ENCODE measurements at regions not wholly inside any gene's neighbourhood (a gene's known extent, or its start where the extent isn't known, plus 50 kb on each side); places are given as distances from the start of the nearest gene placed in this dataset.

- ChIA-PET POLR2A (no interaction called here), CTCF (no interaction called here)
- Histone ChIP-seq H3K27me3 (replicated peaks; ENCODE audit: control insufficient read depth, insufficient read depth, low read length) (no peaks in the 10 kb centered on the region), H3K36me3 (ENCODE audit: control insufficient read depth, insufficient read depth, low read length) (no peaks in the 10 kb centered on the region), H3K9me3 (no peaks in the 10 kb centered on the region), H3K4me1 (peaks cover 4% of the 10 kb centered on the region; the same call in 1 of the 2 replicates), H3K4me3 (ENCODE audit: low read depth, low read length) (no peak overlapping the region)
- TF ChIP-seq, protein P1, sequence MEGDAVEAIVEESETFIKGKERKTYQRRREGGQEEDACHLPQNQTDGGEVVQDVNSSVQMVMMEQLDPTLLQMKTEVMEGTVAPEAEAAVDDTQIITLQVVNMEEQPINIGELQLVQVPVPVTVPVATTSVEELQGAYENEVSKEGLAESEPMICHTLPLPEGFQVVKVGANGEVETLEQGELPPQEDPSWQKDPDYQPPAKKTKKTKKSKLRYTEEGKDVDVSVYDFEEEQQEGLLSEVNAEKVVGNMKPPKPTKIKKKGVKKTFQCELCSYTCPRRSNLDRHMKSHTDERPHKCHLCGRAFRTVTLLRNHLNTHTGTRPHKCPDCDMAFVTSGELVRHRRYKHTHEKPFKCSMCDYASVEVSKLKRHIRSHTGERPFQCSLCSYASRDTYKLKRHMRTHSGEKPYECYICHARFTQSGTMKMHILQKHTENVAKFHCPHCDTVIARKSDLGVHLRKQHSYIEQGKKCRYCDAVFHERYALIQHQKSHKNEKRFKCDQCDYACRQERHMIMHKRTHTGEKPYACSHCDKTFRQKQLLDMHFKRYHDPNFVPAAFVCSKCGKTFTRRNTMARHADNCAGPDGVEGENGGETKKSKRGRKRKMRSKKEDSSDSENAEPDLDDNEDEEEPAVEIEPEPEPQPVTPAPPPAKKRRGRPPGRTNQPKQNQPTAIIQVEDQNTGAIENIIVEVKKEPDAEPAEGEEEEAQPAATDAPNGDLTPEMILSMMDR (IDR thresholded peaks at IDR 0.05; ENCODE audit: insufficient read depth in 1 of 2, low read depth in 1 of 2, low read length in 1 of 2, severe bottlenecking in 1 of 2, unreplicated experiment in 1 of 2): no peak
- no peaks in the 10 kb centered on the region for H3K4me1 Mint-ChIP-seq (ENCODE audit: low read depth, unreplicated experiment)
- no peak overlapping the region for H3K4me3 Mint-ChIP-seq (ENCODE audit: unreplicated experiment)
- BruUV-seq (replicated peaks): no TSS peak
- DNase-seq: no peak
- no peaks in the 10 kb centered on the region for H3K9me3 Mint-ChIP-seq (ENCODE audit: unreplicated experiment)
- no peak overlapping the region for H3K27ac Mint-ChIP-seq (ENCODE audit: unreplicated experiment)
- intact Hi-C loops (cut with micrococcal nuclease; ENCODE audit: unreplicated experiment): no loop called here
- H3K27me3 Mint-ChIP-seq (ENCODE audit: insufficient read depth, unreplicated experiment): no peaks in the 10 kb centered on the region
- no peaks in the 10 kb centered on the region for H3K36me3 Mint-ChIP-seq (ENCODE audit: insufficient read depth, unreplicated experiment)
Observed at GRCh38 chr4:97504713-97505112, 638.6 kb downstream of the STPG2 start.

DNA sequence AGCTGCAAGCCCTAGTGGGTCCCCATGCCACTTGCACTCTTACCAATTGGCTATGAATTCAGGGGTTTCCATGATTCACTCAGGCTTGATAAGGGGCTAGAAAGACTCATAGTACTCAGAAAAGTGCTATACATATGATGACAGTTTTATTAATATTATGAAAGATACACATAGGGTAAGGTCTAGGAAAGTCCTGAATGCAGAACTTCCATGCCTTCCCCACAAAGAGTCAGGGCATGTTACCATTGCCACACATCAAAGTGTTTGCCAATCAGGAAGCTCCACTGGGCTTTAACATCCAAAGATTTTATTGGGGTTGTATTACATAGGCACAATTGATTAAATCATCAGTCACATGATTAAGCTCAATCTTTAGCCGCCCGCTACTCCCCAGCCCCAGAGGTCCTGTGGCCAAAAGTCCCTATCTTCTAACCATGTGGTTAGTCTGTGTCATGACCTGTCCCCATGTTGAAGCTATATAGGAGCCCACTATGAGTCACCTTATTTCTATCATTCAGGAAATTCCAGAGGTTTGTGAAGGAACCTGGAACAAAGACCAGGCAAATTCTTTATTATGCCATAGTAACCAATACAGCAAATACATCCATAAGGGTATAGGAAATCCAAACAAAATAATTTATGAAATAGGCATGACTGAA lies 635.6 kb downstream of the STPG2 start:
- BruUV-seq (replicated peaks): no TSS peak
- CTCF ChIA-PET: no interaction called here
- H3K27me3 Mint-ChIP-seq (ENCODE audit: insufficient read depth, unreplicated experiment): no peaks in the 10 kb centered on the region

More for the DNA sequence above, 635.6 kb downstream of the STPG2 start:
- no peaks in the 10 kb centered on the region for H3K36me3 Mint-ChIP-seq (ENCODE audit: insufficient read depth, unreplicated experiment)
- H3K27ac Mint-ChIP-seq (ENCODE audit: unreplicated experiment): no peak overlapping the region
- H3K36me3 ChIP-seq (ENCODE audit: control insufficient read depth, insufficient read depth, low read length): no peaks in the 10 kb centered on the region
- H3K9me3 Mint-ChIP-seq (ENCODE audit: unreplicated experiment): no peaks in the 10 kb centered on the region
- no peak for DNase-seq
- no peaks in the 10 kb centered on the region for H3K27me3 ChIP-seq (replicated peaks; ENCODE audit: control insufficient read depth, insufficient read depth, low read length)
- no peaks in the 10 kb centered on the region for H3K4me1 Mint-ChIP-seq (ENCODE audit: low read depth, unreplicated experiment)
- no peaks in the 10 kb centered on the region for H3K9me3 ChIP-seq
- H3K4me3 Mint-ChIP-seq (ENCODE audit: unreplicated experiment): no peak overlapping the region
- H3K4me3 ChIP-seq (ENCODE audit: low read depth, low read length): no peak overlapping the region
- POLR2A ChIA-PET: no interaction called here
- TF ChIP-seq, protein P1 (IDR thresholded peaks at IDR 0.05; ENCODE audit: insufficient read depth in 1 of 2, low read depth in 1 of 2, low read length in 1 of 2, severe bottlenecking in 1 of 2, unreplicated experiment in 1 of 2): no peak
- intact Hi-C loops (cut with micrococcal nuclease; ENCODE audit: unreplicated experiment): no loop called here
- H3K4me1 ChIP-seq: peaks cover 4% of the 10 kb centered on the region; the same call in 1 of the 2 replicates
